ENCODE measurements at regions not wholly inside any gene's neighbourhood (a gene's known extent, or its start where the extent isn't known, plus 50 kb on each side); places are given as distances from the start of the nearest gene placed in this dataset.

DNA sequence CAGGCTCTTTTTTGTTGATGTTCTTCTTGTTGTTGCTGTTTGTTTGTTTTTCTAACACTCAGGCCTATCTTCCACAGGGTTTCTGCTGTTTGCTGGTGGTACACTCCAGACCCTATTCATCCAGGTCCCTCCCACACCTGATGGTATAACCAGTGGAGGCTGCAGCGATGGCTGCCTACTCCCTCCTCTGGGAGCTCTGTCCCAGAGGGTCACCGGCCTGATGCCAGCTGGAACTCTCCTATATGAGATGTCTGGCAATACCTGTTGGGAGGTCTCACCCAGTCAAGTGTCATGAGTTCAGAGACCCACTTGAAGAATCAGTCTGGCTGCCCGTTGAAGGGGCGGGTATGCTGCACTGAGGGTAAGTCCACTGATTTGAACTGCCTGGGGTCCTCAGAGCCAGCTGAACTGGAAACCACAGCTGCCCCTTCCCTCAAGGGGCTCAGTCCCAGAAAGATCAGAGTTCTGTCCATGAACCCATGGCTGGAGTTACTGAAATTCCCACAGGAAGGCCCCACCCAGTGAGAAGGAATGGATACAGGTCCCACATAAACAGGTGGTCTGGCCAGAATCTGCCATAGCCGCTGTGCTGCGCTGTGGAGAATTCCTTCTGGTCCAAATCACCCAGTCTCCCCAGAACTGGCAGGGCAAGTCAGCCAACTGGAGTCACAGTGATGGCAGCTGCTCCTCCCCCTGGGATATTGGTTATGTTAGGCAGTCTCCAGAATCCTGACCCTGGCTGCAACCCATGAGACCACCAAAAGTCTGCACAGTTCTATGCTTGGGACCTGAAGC, 664.4 kb downstream of the FRK start:
- Mint-ChIP-seq H3K9me3 (peaks cover 18% of the 10 kb centered on the region), H3K4me1 (ENCODE audit: low read depth) (no peaks in the 10 kb centered on the region), H3K27me3 (ENCODE audit: low read depth) (no peaks in the 10 kb centered on the region), H3K27ac (no peak overlapping the region), H3K4me3 (no peak overlapping the region), H3K36me3 (ENCODE audit: low read depth) (no peaks in the 10 kb centered on the region)

DNA sequence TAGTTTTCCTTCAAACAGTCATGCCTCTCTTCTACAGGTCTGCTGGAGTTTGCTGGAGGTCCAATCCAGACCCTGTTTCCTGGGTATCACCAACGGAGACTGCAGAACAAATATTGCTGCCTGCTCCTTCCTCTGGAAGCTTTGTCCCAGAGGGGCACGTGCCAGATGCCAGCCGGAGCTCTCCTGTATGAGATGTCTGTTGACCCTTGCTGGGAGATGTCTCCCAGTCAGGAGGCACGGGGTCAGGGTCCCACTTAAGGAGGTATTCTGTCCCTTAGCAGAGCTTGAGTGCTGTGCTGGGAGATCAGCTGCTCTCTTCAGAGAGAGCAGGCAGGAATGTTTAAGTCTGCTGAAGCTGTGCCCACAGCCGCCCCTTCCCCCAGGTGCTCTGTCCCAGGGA, 666.9 kb downstream of the FRK start:
- Mint-ChIP-seq H3K27ac (no peak overlapping the region), H3K4me3 (no peak overlapping the region), H3K9me3 (peaks cover 17% of the 10 kb centered on the region), H3K4me1 (ENCODE audit: low read depth) (no peaks in the 10 kb centered on the region), H3K27me3 (ENCODE audit: low read depth) (no peaks in the 10 kb centered on the region), H3K36me3 (ENCODE audit: low read depth) (no peaks in the 10 kb centered on the region)

DNA sequence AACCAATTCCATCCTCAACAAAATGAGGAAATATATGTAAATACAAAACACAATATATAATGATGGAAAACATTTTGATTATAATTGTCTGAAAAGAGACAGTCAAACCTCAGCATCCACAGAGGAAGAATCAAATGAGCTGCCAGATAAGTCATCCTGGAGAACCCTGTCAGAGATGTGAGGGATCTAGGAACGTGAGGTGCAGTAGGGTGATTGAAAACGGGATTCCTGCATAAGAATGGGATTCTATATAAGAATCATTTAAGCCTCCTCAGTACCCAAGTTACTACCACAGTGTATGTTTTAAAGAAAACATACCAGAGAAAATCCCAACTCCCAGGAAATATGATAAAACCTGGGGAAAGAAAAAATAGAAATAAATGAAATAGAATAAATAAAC, 690.5 kb downstream of the FRK start:
- Mint-ChIP-seq H3K27me3 (ENCODE audit: low read depth) (no peaks in the 10 kb centered on the region), H3K27ac (no peak overlapping the region)

DNA sequence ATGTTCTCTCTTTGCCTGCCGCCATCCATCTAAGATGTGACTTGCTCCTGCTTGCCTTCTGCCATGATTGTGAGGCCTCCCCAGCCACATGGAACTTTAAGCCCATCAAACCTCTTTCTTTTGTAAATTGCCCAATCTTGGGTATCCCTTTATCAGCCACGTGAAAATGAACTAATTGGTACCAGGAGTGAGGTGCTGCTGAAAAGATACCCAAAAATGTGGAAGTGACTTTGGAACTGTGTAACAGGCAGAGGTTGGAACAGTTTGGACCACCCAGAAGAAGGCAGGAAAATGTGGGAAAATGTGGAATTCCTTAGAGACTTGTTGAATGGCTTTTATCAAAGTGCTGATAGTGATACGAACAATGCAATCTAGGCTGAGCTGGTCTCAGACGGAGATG, 694.9 kb downstream of the FRK start:
- H3K9me3 Mint-ChIP-seq: peaks cover 12% of the 10 kb centered on the region

More for the DNA sequence above, 690.5 kb downstream of the FRK start:
- no peaks in the 10 kb centered on the region for H3K36me3 Mint-ChIP-seq (ENCODE audit: low read depth)
- H3K9me3 Mint-ChIP-seq: peaks cover 7% of the 10 kb centered on the region
- H3K4me1 Mint-ChIP-seq (ENCODE audit: low read depth): no peaks in the 10 kb centered on the region
- H3K4me3 Mint-ChIP-seq: no peak overlapping the region

DNA sequence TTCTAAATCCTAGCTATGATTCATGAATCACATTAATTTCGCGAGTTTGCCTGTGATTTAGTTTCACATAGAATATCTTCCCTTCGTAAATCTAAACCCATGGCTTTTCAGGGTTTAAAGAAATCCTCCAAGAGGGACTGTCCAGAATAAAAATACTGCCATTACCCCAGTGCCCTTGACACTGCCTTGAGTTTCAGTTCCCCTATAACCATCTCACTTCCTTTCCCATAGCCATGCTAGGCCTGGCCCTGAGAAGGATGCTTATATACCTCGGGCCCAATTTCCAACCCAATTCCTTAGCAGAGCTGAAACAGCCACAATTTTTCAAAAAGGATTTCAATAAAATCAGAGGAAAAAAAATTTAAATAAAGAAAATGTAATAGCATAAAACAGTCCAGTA, 697.3 kb downstream of the FRK start:
- Mint-ChIP-seq H3K4me3 (no peak overlapping the region), H3K27me3 (ENCODE audit: low read depth) (no peaks in the 10 kb centered on the region), H3K27ac (no peak overlapping the region), H3K4me1 (ENCODE audit: low read depth) (no peaks in the 10 kb centered on the region), H3K36me3 (ENCODE audit: low read depth) (no peaks in the 10 kb centered on the region), H3K9me3 (peaks cover 12% of the 10 kb centered on the region)

More for the DNA sequence above, 694.9 kb downstream of the FRK start:
- Mint-ChIP-seq H3K27ac (no peak overlapping the region), H3K27me3 (ENCODE audit: low read depth) (no peaks in the 10 kb centered on the region), H3K4me3 (no peak overlapping the region), H3K36me3 (ENCODE audit: low read depth) (no peaks in the 10 kb centered on the region), H3K4me1 (ENCODE audit: low read depth) (no peaks in the 10 kb centered on the region)

DNA sequence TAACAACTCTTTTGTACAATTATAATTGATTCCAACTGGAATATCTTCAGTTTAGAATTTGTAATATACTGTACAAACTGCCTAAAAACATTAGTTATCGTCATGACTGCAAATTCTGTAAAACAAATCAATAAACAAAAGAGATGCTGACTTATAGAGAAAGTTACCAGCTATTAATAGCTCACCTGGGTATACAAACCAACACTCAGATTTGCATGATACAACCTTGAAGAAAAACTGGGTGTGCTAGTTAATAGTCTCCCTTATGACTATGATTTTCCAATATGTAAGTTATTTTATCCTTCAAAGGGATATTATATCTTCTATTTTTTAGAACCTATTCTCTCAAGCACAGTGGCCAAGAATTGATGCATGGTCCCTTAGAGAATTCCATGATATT, 698.5 kb downstream of the FRK start:
- no peaks in the 10 kb centered on the region for H3K4me1 Mint-ChIP-seq (ENCODE audit: low read depth)

DNA sequence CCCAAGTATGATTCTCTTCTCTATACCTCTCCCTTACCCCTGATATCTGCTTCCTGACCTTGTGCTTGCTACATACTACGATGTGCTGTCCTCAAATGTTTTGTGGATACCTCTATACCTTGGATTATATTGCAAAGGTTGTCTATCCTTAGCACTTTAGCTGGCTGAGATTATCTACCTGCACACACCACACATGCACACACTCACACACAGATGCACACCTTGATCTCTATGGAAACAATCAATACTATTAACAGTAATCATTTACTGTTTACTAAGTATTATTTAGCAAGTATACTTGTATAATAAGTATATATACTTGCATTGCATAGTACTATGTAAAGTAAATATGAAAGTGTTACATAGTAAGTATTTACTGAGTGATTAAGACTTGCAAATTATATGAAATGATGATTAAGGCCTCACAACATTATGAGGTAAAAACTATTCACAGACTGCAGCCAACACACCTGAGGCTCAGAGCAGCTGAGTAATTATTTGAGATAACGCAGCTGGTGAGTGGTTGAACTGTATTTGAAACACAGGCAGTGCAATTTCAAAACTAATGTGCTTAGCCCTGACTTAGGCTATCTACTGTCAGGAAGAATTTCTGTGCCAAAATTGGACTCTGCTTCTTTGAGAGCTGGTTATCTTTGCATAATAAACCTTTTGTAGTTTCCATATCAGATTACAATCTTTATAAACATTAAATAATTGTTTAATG, 699.9 kb downstream of the FRK start:
- H3K9me3 Mint-ChIP-seq: peaks cover 7% of the 10 kb centered on the region
- H3K27me3 Mint-ChIP-seq (ENCODE audit: low read depth): no peaks in the 10 kb centered on the region
- H3K27ac Mint-ChIP-seq: no peak overlapping the region
- no peak overlapping the region for H3K4me3 Mint-ChIP-seq
- no peaks in the 10 kb centered on the region for H3K36me3 Mint-ChIP-seq (ENCODE audit: low read depth)
- H3K4me1 Mint-ChIP-seq (ENCODE audit: low read depth): no peaks in the 10 kb centered on the region

More for the DNA sequence above, 698.5 kb downstream of the FRK start:
- H3K4me3 Mint-ChIP-seq: no peak overlapping the region
- H3K27me3 Mint-ChIP-seq (ENCODE audit: low read depth): no peaks in the 10 kb centered on the region
- no peaks in the 10 kb centered on the region for H3K36me3 Mint-ChIP-seq (ENCODE audit: low read depth)
- H3K9me3 Mint-ChIP-seq: peaks cover 12% of the 10 kb centered on the region
- no peak overlapping the region for H3K27ac Mint-ChIP-seq

DNA sequence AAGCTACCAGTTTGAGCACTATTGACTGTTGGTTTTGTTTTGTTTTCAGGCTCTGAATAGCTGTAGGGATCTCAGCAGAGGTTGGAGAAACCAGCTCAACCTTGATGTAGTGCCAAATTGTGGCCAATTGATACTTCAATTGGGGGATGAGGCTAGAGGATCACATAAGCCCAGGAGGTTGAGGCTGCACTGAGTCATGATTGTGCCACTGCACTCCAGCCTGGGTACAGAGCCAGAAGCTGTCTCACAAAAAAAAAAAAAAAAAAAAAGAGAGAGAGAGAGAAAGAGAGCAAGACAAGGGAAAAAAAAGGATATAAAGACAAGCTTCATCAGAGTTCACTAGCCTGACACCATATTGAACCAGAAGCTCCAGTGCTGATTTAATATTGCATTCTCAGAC, 702.1 kb downstream of the FRK start:
- Mint-ChIP-seq H3K9me3 (no peaks in the 10 kb centered on the region), H3K36me3 (ENCODE audit: low read depth) (no peaks in the 10 kb centered on the region), H3K4me1 (ENCODE audit: low read depth) (no peaks in the 10 kb centered on the region), H3K4me3 (no peak overlapping the region), H3K27me3 (ENCODE audit: low read depth) (no peaks in the 10 kb centered on the region), H3K27ac (no peak overlapping the region)

DNA sequence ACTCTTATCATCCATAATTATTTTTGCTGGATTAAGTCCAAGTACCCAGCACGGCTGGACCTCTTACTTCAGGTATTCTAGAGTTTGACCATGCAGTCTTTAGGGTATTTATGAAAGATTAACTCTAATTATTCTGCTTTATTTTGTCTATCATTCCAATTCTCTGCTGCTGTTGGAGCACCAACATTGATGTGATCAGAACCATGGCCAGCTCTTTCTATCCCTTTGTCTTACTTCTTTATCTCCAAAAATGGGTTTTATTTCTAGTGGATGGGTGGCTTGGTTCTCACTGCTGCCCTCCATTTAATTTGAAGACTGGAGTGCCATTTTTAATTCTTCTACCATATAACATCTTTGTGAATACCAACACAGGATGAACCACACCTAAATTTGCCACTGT, 704.3 kb downstream of the FRK start:
- Mint-ChIP-seq H3K4me1 (ENCODE audit: low read depth) (no peaks in the 10 kb centered on the region), H3K4me3 (no peak overlapping the region), H3K36me3 (ENCODE audit: low read depth) (no peaks in the 10 kb centered on the region), H3K27me3 (ENCODE audit: low read depth) (no peaks in the 10 kb centered on the region), H3K9me3 (peaks cover 4% of the 10 kb centered on the region), H3K27ac (no peak overlapping the region)

DNA sequence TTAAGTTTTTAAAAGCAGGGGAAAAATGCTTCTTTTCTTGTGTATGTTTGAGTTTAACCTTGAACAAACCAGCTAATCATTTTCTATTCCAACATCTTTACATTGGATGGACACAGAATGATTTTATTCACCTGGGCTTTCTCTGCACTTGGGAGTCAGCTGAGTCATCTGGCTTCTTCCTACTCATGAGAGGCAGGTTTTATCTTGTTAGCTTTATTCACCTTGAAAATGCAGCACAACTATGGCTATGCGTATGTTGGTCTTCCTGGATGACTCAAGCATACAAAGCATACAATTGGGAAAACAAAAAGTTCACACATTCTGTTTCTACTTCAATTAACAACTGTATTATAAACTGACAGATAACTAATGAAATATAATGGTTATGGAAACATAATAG, 737.7 kb downstream of the FRK start:
- no peaks in the 10 kb centered on the region for H3K27me3 Mint-ChIP-seq (ENCODE audit: low read depth)

DNA sequence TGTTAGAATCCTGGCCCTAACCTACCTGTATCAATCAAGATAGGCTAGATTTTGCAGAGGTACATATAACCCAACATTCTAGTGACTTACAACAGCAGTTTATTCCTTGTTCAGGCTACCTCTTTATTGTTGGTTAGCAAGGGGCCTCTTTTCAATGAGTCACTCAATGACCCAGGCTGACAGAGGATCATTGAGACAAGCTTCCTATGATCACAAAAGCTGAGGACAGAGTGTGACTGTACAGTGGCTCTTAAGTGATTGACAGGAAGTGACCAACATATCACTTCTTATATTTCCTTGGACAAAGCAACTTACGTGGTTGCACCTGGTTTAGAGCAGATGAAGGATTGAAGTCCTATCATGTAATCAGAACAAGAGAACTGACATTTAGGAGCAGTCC, 740.9 kb downstream of the FRK start:
- no peak overlapping the region for H3K4me3 Mint-ChIP-seq
- no peaks in the 10 kb centered on the region for H3K27me3 Mint-ChIP-seq (ENCODE audit: low read depth)
- no peaks in the 10 kb centered on the region for H3K36me3 Mint-ChIP-seq (ENCODE audit: low read depth)
- H3K9me3 Mint-ChIP-seq: no peaks in the 10 kb centered on the region
- H3K27ac Mint-ChIP-seq: no peak overlapping the region
- H3K4me1 Mint-ChIP-seq (ENCODE audit: low read depth): no peaks in the 10 kb centered on the region

More for the DNA sequence above, 737.7 kb downstream of the FRK start:
- H3K9me3 Mint-ChIP-seq: no peaks in the 10 kb centered on the region
- no peak overlapping the region for H3K4me3 Mint-ChIP-seq
- no peaks in the 10 kb centered on the region for H3K36me3 Mint-ChIP-seq (ENCODE audit: low read depth)
- no peak overlapping the region for H3K27ac Mint-ChIP-seq
- no peaks in the 10 kb centered on the region for H3K4me1 Mint-ChIP-seq (ENCODE audit: low read depth)

DNA sequence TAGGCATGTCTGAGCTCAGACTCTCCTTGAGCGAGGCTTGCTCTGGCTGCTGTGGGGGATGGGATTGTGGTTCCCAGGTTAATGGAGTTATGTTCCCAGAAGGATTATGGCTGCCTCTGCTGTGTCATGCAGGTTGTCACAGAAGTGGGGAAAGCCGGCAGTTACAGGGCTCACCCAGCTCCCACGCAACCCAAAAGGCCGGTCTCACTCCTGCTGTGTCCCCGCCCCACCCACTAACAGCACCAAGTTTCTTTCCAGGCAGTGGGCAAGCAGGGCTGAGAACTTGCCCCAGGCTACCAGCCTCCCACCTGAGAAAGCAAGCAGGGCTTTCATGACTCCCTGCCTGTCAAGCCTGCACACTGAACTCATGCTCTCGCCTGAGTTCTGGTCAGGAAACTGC, 750.5 kb downstream of the FRK start:
- H3K27ac Mint-ChIP-seq: no peak overlapping the region
- no peaks in the 10 kb centered on the region for H3K36me3 Mint-ChIP-seq (ENCODE audit: low read depth)
- H3K4me1 Mint-ChIP-seq (ENCODE audit: low read depth): no peaks in the 10 kb centered on the region
- no peak overlapping the region for H3K4me3 Mint-ChIP-seq
- H3K27me3 Mint-ChIP-seq (ENCODE audit: low read depth): no peaks in the 10 kb centered on the region
- peaks cover 17% of the 10 kb centered on the region for H3K9me3 Mint-ChIP-seq

DNA sequence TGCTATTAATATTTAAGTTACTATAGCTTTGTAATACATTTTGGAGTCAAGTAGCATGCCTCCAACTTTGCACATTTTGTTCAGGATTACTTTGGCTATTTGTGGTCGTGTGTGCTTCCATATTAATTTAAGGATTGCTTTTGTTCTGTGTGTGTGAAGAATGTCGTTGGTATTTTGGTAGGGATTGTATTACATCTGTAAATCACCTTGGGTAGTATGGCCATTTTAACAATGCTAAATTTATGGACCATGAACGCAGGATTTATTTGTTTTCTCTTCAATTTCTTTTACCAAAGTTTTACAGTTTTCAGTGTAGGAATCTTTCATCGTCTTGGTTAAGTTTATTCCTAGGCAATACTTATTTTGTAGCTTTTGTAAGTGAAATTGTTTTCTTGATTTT, 758.0 kb downstream of the FRK start:
- Mint-ChIP-seq H3K27ac (no peak overlapping the region), H3K4me1 (ENCODE audit: low read depth) (no peaks in the 10 kb centered on the region), H3K9me3 (peaks cover 14% of the 10 kb centered on the region), H3K36me3 (ENCODE audit: low read depth) (no peaks in the 10 kb centered on the region), H3K4me3 (no peak overlapping the region), H3K27me3 (ENCODE audit: low read depth) (no peaks in the 10 kb centered on the region)

DNA sequence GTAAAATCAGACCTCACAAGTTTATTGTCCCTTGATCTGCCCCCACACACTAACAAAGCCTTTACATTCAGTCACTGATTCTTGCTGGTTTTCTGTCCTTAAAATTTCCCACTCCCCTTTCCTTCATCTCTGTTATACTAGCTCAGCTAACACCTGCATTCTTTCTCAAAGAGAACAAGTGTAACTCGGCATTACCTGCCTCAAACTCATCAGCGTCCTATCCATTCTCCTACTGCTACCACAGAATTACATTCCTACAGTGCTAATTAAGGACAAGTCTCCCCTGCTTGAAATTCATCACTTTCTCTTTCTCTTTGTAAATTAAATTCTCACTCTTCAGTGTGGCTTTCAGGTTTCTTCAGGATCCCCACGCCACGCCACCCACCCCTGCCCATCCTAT, 773.2 kb downstream of the FRK start:
- Mint-ChIP-seq H3K9me3 (peaks cover 6% of the 10 kb centered on the region), H3K27me3 (ENCODE audit: low read depth) (no peaks in the 10 kb centered on the region), H3K4me3 (no peak overlapping the region), H3K27ac (no peak overlapping the region), H3K36me3 (ENCODE audit: low read depth) (no peaks in the 10 kb centered on the region), H3K4me1 (ENCODE audit: low read depth) (no peaks in the 10 kb centered on the region)

DNA sequence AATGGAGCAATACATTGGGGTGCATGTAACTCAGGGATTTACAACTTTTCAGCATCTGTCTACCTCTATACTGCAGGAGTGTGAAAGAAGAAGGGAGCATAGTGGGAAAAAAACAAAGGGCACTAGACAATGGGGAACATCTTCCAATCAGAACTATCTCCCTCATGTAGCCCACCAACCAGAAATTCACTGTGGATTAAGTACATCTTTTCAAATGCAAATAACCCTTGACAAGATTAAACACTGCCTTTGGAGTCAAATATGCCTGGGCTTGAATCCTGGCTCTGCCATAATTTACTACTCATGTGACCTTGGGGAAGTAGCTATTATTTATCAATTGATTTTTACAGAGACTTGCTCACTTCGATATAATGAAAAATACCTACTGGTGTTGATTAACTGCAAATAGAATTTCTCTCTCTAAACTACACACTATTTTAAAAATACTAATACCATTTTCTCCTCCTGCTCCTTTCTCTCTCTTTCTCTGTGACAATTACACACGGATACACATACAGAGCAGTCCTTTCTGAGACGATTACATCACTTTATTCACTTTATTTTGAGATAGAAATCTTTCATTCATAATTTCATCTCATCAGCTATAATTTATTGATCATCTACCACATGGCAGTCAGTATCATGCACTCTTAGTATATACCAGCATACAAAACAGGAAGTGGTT, 783.7 kb downstream of the FRK start:
- Mint-ChIP-seq H3K4me1 (ENCODE audit: low read depth) (no peaks in the 10 kb centered on the region), H3K27me3 (ENCODE audit: low read depth) (no peaks in the 10 kb centered on the region), H3K9me3 (no peaks in the 10 kb centered on the region), H3K36me3 (ENCODE audit: low read depth) (no peaks in the 10 kb centered on the region), H3K27ac (no peak overlapping the region), H3K4me3 (no peak overlapping the region)

Measured in T-helper 1 cell treated with Interleukin-12 subunit alpha and Interleukin-12 subunit beta and Interleukin-4 antibody, amounts not matched to agents 30 μg/mL and 1 μg/mL, for 36 hours (primary cell).